DND-41 (cell line): ENCODE measurements at regions not wholly inside any gene's neighbourhood (a gene's known extent, or its start where the extent isn't known, plus 50 kb on each side); places are given as distances from the start of the nearest gene placed in this dataset.

Source experiments
- EZH2 ChIP-seq: IDR thresholded peaks from 3 replicates; pipeline ENCODE4 v1.6.1; 2012; ENCODE audit warnings: borderline replicate concordance, low read depth, mild to moderate bottlenecking, moderate library complexity, low read length, inconsistent platforms; ENCODE audit not compliant: severe bottlenecking
- TF ChIP-seq, protein P1 (sequence below): IDR thresholded peaks from 2 replicates; pipeline ENCODE4 v1.5.1; 2012; ENCODE audit warnings: borderline replicate concordance, low read length, moderate library complexity, mild to moderate bottlenecking; ENCODE audit not compliant: poor library complexity, severe bottlenecking; ENCODE audit errors: extremely low read depth

DNA sequence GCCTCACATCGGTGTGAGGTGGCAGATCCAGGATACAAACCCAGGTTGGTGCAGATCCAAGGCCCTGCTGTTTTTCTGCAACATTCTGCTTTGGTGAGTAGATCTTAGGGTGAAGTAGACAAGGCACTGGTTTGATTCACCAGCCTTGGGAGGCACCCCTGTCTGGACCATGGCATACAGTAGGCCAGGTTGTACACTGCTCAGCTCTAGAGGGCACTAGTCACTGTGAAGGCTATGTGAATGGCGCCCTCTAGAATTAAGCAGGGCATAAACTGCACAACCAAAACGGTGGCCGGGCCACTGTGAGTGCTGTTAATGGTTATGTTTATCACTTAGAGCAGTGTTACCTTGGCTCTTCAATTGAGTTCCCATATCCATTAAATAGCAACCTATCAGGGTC is 280.6 kb upstream of the PWP1 start:
- TF ChIP-seq, protein P1, sequence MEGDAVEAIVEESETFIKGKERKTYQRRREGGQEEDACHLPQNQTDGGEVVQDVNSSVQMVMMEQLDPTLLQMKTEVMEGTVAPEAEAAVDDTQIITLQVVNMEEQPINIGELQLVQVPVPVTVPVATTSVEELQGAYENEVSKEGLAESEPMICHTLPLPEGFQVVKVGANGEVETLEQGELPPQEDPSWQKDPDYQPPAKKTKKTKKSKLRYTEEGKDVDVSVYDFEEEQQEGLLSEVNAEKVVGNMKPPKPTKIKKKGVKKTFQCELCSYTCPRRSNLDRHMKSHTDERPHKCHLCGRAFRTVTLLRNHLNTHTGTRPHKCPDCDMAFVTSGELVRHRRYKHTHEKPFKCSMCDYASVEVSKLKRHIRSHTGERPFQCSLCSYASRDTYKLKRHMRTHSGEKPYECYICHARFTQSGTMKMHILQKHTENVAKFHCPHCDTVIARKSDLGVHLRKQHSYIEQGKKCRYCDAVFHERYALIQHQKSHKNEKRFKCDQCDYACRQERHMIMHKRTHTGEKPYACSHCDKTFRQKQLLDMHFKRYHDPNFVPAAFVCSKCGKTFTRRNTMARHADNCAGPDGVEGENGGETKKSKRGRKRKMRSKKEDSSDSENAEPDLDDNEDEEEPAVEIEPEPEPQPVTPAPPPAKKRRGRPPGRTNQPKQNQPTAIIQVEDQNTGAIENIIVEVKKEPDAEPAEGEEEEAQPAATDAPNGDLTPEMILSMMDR, result peak; percentile 46
- no peak for TF ChIP-seq EZH2
